ENCODE measurements at regions not wholly inside any gene's neighbourhood (a gene's known extent, or its start where the extent isn't known, plus 50 kb on each side); places are given as distances from the start of the nearest gene placed in this dataset.

- Histone ChIP-seq H3K9ac (no peak overlapping the region), H3K4me3 (IDR thresholded peaks at IDR 0.05; ENCODE audit: insufficient read depth, low read depth, low read length) (no peak overlapping the region), H3K4me2 (no peak overlapping the region), H3K79me2 (ENCODE audit: insufficient read depth, low read depth) (no peaks in the 10 kb centered on the region), H3K4me1 (ENCODE audit: low read depth, poor library complexity, severe bottlenecking) (no peaks in the 10 kb centered on the region), H3K27ac (no peak overlapping the region), H3K27me3 (ENCODE audit: insufficient read depth, low read depth) (no peaks in the 10 kb centered on the region), H4K20me1 (ENCODE audit: insufficient read depth) (no peaks in the 10 kb centered on the region), H2AFZ (ENCODE audit: low read depth) (no peak overlapping the region), H3K36me3 (ENCODE audit: insufficient read depth) (no peaks in the 10 kb centered on the region)
- TF ChIP-seq CTCF (conservative IDR thresholded peaks at IDR 0.05; ENCODE audit: low read depth, low read length): 0 out of 2 replicates have a peak, but pooled peaks have one; percentile 12
Measured at GRCh38 chr10:117741524-117741923, 199.0 kb downstream of the EMX2 start.

GRCh38 chr10:117743509-117743908, 201.0 kb downstream of the EMX2 start:
- H2AFZ ChIP-seq (ENCODE audit: low read depth): no peak overlapping the region
- no peak overlapping the region for H3K4me3 ChIP-seq (IDR thresholded peaks at IDR 0.05; ENCODE audit: insufficient read depth, low read depth, low read length)
- H3K27me3 ChIP-seq (ENCODE audit: insufficient read depth, low read depth): no peaks in the 10 kb centered on the region
- no peaks in the 10 kb centered on the region for H4K20me1 ChIP-seq (ENCODE audit: insufficient read depth)
- H3K4me2 ChIP-seq: no peak overlapping the region
- H3K27ac ChIP-seq: no peak overlapping the region
- no peak overlapping the region for H3K9ac ChIP-seq
- no peak for TF ChIP-seq CTCF (conservative IDR thresholded peaks at IDR 0.05; ENCODE audit: low read depth, low read length)
- no peaks in the 10 kb centered on the region for H3K4me1 ChIP-seq (ENCODE audit: low read depth, poor library complexity, severe bottlenecking)
- no peaks in the 10 kb centered on the region for H3K36me3 ChIP-seq (ENCODE audit: insufficient read depth)
- H3K79me2 ChIP-seq (ENCODE audit: insufficient read depth, low read depth): no peaks in the 10 kb centered on the region

DNA sequence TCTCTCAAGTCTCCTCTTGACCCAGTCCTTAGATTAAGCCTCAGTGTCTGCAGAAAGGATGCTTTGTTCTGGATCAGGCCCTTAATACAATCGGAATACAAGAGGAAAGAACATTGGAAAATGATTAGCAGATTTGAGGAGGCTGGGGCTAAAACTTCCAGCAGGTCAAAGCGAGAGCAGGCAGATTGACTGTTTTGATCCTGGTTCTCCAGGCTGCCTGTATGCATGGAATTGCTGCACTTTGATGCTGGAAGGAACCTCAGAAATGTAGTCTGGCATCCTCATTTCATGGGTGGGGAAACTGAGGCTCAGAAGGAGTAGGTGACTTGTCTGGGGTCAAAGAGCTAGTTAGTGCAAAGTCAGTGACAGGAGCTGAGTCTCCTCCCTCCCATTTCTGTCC, 202.8 kb downstream of the EMX2 start:
- H2AFZ ChIP-seq (ENCODE audit: low read depth): no peak overlapping the region
- TF ChIP-seq CTCF (conservative IDR thresholded peaks at IDR 0.05; ENCODE audit: low read depth, low read length): no peak
- no peak overlapping the region for H3K27ac ChIP-seq
- no peak overlapping the region for H3K4me2 ChIP-seq
- no peaks in the 10 kb centered on the region for H3K79me2 ChIP-seq (ENCODE audit: insufficient read depth, low read depth)
- no peaks in the 10 kb centered on the region for H4K20me1 ChIP-seq (ENCODE audit: insufficient read depth)
- no peaks in the 10 kb centered on the region for H3K4me1 ChIP-seq (ENCODE audit: low read depth, poor library complexity, severe bottlenecking)
- H3K9ac ChIP-seq: no peak overlapping the region
- H3K4me3 ChIP-seq (IDR thresholded peaks at IDR 0.05; ENCODE audit: insufficient read depth, low read depth, low read length): no peak overlapping the region
- no peaks in the 10 kb centered on the region for H3K36me3 ChIP-seq (ENCODE audit: insufficient read depth)
- no peaks in the 10 kb centered on the region for H3K27me3 ChIP-seq (ENCODE audit: insufficient read depth, low read depth)

DNA sequence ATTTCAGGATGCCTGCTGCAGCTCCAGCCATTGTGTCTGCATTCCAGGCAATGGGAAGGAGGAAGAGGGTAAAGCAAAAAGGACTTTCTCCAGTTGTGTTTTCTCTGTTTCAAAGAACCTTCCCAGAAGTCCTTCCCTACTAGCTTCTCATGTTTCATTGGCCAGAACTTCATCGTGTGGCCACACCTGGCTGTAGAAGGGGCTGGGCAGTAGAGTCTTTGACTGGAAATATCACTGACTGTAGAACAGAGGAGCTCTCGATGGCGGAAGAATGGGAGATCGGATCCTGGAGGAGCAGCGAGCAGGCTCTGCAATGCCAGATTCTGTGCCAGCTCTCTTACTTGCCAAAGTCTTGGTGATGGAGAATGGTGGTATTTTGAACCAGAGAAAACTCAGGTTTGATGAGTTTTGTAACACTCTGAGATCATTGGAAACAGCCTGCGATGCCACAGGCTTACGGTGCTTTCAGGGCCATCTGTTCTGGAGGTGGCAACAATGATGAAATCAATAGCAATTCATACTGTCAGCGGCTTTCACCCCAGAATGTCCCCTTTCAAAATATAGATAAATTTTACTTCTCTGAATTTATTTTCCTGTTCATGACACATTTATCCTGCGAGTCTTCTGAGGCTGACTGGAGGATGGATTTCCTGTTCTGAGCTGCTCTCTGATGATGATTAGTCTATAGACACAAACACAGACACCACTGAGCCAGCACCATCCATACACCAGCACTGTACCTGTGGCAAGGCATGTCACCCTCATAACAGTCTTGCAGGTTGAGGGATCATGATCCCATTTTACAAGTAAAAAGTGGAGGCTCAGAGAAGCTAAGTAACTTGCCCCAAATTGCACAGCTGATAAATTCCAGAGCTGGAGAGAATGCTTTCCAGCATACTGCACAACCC, 204.2 kb downstream of the EMX2 start:
- H4K20me1 ChIP-seq (ENCODE audit: insufficient read depth): no peaks in the 10 kb centered on the region
- TF ChIP-seq CTCF (conservative IDR thresholded peaks at IDR 0.05; ENCODE audit: low read depth, low read length): no peak
- H3K36me3 ChIP-seq (ENCODE audit: insufficient read depth): no peaks in the 10 kb centered on the region
- H3K27me3 ChIP-seq (ENCODE audit: insufficient read depth, low read depth): no peaks in the 10 kb centered on the region
- H2AFZ ChIP-seq (ENCODE audit: low read depth): no peak overlapping the region
- no peaks in the 10 kb centered on the region for H3K4me1 ChIP-seq (ENCODE audit: low read depth, poor library complexity, severe bottlenecking)
- H3K27ac ChIP-seq: no peak overlapping the region
- no peak overlapping the region for H3K4me2 ChIP-seq
- H3K9ac ChIP-seq: no peak overlapping the region
- H3K4me3 ChIP-seq (IDR thresholded peaks at IDR 0.05; ENCODE audit: insufficient read depth, low read depth, low read length): no peak overlapping the region
- no peaks in the 10 kb centered on the region for H3K79me2 ChIP-seq (ENCODE audit: insufficient read depth, low read depth)

Measured in KMS-11 (cell line).